TTC549 (cell line): ENCODE measurements at regions not wholly inside any gene's neighbourhood (a gene's known extent, or its start where the extent isn't known, plus 50 kb on each side); places are given as distances from the start of the nearest gene placed in this dataset.
"Not testable (repeated sequence)": the region's sequence is repeated elsewhere in the genome, so short reads cannot be mapped to it uniquely, and the experiment has no call there.

ENCODE experiments used
- FAIRE-seq: peaks from 2 replicates; lab custom pipeline; 2012; peaks lifted over from hg19 to GRCh38; lab: Jason Lieb, UNC

- FAIRE-seq: no peak
Measured at GRCh38 chr2:90076311-90076710, 1384.8 kb downstream of the RPIA start.

- no peak for FAIRE-seq
Measured at GRCh38 chr2:90077948-90078347, 1386.5 kb downstream of the RPIA start.

- FAIRE-seq: no peak
Measured at GRCh38 chr2:90079374-90079773, 1387.9 kb downstream of the RPIA start.

GRCh38 chr2:90087792-90088191 lies 1396.3 kb downstream of the RPIA start:
- FAIRE-seq: peak; percentile 81

GRCh38 chr2:90093571-90094270 lies 1402.2 kb downstream of the RPIA start:
- FAIRE-seq: not testable (repeated sequence)

GRCh38 chr2:90097617-90098016 lies 1406.1 kb downstream of the RPIA start:
- FAIRE-seq: not testable (repeated sequence)

GRCh38 chr2:90105142-90105541 lies 1413.7 kb downstream of the RPIA start:
- not testable (repeated sequence) for FAIRE-seq

GRCh38 chr2:90123409-90123808 lies 1431.9 kb downstream of the RPIA start:
- FAIRE-seq: not testable (repeated sequence)

- not testable (repeated sequence) for FAIRE-seq
Measured at GRCh38 chr2:90139046-90139445, 1447.6 kb downstream of the RPIA start.

GRCh38 chr2:90141558-90141957 lies 1450.1 kb downstream of the RPIA start:
- not testable (repeated sequence) for FAIRE-seq

GRCh38 chr2:90151805-90152204 lies 1460.3 kb downstream of the RPIA start:
- peak; percentile 75 for FAIRE-seq

- FAIRE-seq: not testable (repeated sequence)
Measured at GRCh38 chr2:90170978-90171377, 1479.5 kb downstream of the RPIA start.

- FAIRE-seq: not testable (repeated sequence)
Measured at GRCh38 chr2:90173081-90173480, 1481.6 kb downstream of the RPIA start.

GRCh38 chr2:90179591-90179990 lies 1488.1 kb downstream of the RPIA start:
- FAIRE-seq: not testable (repeated sequence)

- no peak for FAIRE-seq
Measured at GRCh38 chr2:90207454-90208058, 1516.1 kb downstream of the RPIA start.

- FAIRE-seq: no peak
Measured at GRCh38 chr2:90209009-90209408, 1517.5 kb downstream of the RPIA start.

- no peak for FAIRE-seq
Measured at GRCh38 chr2:90209806-90210205, 1518.3 kb downstream of the RPIA start.

GRCh38 chr2:90215880-90216279 lies 1524.4 kb downstream of the RPIA start:
- not testable (repeated sequence) for FAIRE-seq

- not testable (repeated sequence) for FAIRE-seq
Measured at GRCh38 chr2:90216801-90217200, 1525.3 kb downstream of the RPIA start.

- FAIRE-seq: not testable (repeated sequence)
Measured at GRCh38 chr2:90218534-90218933, 1527.1 kb downstream of the RPIA start.

GRCh38 chr2:90220623-90221299 lies 1529.3 kb downstream of the RPIA start:
- not testable (repeated sequence) for FAIRE-seq

- FAIRE-seq: no peak
Measured at GRCh38 chr2:90221300-90221651, 1529.8 kb downstream of the RPIA start.

GRCh38 chr2:90224767-90225166 lies 1533.3 kb downstream of the RPIA start:
- FAIRE-seq: not testable (repeated sequence)
